ENCODE measurements at regions not wholly inside any gene's neighbourhood (a gene's known extent, or its start where the extent isn't known, plus 50 kb on each side); places are given as distances from the start of the nearest gene placed in this dataset.

DNA sequence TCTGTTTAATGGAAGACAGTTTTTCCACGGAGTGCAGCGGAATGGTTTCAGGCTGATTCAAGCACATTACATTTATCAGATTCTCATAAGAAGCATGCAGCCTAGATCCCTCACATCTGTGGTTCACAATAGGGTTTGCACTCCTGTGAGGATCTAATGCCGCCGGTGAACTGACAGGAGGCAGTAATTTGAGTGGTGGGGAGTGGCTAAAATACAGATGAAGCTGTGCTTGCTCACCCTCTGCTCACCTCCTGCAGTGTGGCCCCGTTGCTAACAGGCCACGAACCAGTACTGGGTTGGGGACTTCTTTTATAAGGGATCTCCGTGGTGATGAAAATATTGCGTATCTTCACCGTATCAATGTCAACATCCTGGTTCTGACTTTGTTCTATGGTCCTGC is 107.8 kb downstream of the OTX2 start:
- H3K36me3 ChIP-seq: no peaks in the 10 kb centered on the region
- H3K4me1 ChIP-seq: no peaks in the 10 kb centered on the region
- H3K27me3 ChIP-seq: no peaks in the 10 kb centered on the region
- DNase-seq: no peak
- no peaks in the 10 kb centered on the region for H3K9me3 ChIP-seq
- 76 to 80% methylated on average over 9 of the region's 9 CpGs for WGBS, 2 donors
- intact Hi-C loops (cut with DNase I): no loop called here
- TF ChIP-seq, protein P1, sequence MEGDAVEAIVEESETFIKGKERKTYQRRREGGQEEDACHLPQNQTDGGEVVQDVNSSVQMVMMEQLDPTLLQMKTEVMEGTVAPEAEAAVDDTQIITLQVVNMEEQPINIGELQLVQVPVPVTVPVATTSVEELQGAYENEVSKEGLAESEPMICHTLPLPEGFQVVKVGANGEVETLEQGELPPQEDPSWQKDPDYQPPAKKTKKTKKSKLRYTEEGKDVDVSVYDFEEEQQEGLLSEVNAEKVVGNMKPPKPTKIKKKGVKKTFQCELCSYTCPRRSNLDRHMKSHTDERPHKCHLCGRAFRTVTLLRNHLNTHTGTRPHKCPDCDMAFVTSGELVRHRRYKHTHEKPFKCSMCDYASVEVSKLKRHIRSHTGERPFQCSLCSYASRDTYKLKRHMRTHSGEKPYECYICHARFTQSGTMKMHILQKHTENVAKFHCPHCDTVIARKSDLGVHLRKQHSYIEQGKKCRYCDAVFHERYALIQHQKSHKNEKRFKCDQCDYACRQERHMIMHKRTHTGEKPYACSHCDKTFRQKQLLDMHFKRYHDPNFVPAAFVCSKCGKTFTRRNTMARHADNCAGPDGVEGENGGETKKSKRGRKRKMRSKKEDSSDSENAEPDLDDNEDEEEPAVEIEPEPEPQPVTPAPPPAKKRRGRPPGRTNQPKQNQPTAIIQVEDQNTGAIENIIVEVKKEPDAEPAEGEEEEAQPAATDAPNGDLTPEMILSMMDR (IDR thresholded peaks at IDR 0.05): no peak
- no peak for TF ChIP-seq POLR2A (IDR thresholded peaks at IDR 0.05)
- no peak overlapping the region for H3K4me3 ChIP-seq (replicated peaks in 1 of 3)
- H3K27ac ChIP-seq: no peak overlapping the region

All from thyroid gland (tissue), 4 donors.